ENCODE measurements at regions not wholly inside any gene's neighbourhood (a gene's known extent, or its start where the extent isn't known, plus 50 kb on each side); places are given as distances from the start of the nearest gene placed in this dataset.

- no peak for DNase-seq (ENCODE audit: low spot score)
Measured at GRCh38 chr7:72524037-72524436, 111.9 kb upstream of the CALN1 start.

- no peak for DNase-seq (ENCODE audit: low spot score)
Measured at GRCh38 chr7:72504061-72504706, 92.0 kb upstream of the CALN1 start.

- no peak for DNase-seq (ENCODE audit: low spot score)
Measured at GRCh38 chr7:72503644-72504043, 91.5 kb upstream of the CALN1 start.

GRCh38 chr7:72494807-72495206 is 82.7 kb upstream of the CALN1 start:
- DNase-seq (ENCODE audit: low spot score), result no peak

GRCh38 chr7:72493850-72494661 is 81.9 kb upstream of the CALN1 start:
- DNase-seq (ENCODE audit: low spot score), result peak; percentile 15

GRCh38 chr7:72492461-72493065 is 80.4 kb upstream of the CALN1 start:
- DNase-seq (ENCODE audit: low spot score), result no peak

- no peak for DNase-seq (ENCODE audit: low spot score)
Measured at GRCh38 chr7:72490301-72490700, 78.2 kb upstream of the CALN1 start.

- DNase-seq (ENCODE audit: low spot score), result no peak
Measured at GRCh38 chr7:72481934-72482333, 69.8 kb upstream of the CALN1 start.

- no peak for DNase-seq (ENCODE audit: low spot score)
Measured at GRCh38 chr7:72476608-72477305, 64.6 kb upstream of the CALN1 start.

- no peak for DNase-seq (ENCODE audit: low spot score)
Measured at GRCh38 chr7:72467237-72467636, 55.1 kb upstream of the CALN1 start.

- no peak for DNase-seq (ENCODE audit: low spot score)
Measured at GRCh38 chr7:72466797-72467196, 54.7 kb upstream of the CALN1 start.

GRCh38 chr7:72465521-72465920 is 53.4 kb upstream of the CALN1 start:
- no peak for DNase-seq (ENCODE audit: low spot score)

GRCh38 chr7:72462311-72462710 is 50.2 kb upstream of the CALN1 start:
- no peak for DNase-seq (ENCODE audit: low spot score)

Measured in CD4-positive, alpha-beta T cell treated with Interleukin-6 at 100 ng/mL for 8 hours (primary cell).